Panc1 (cell line): ENCODE measurements at regions not wholly inside any gene's neighbourhood (a gene's known extent, or its start where the extent isn't known, plus 50 kb on each side); places are given as distances from the start of the nearest gene placed in this dataset.

ENCODE experiments used
- ATAC-seq: fragments of 200-7000 bp; cut with Tn5 transposase; 2 replicates; pipeline ENCODE4 v1.9.1; 2020; ENCODE audit warnings: mild to moderate bottlenecking, moderate library complexity
- BruUV-seq: library from RNA; stranded (reverse); fragments of 400-500 nt; replicated peaks from 2 replicates; lab custom pipeline; 2021; lab: Mats Ljungman, UMichigan
- CTCF ChIA-PET: fragments of 300-600 bp; sonication (Branson Sonifier 250); formaldehyde crosslinking; loops from one replicate; lab custom pipeline; 2022; ENCODE audit warnings: antibody characterized with exemption; lab: Charles Lee
- POLR2A ChIA-PET: fragments of 300-600 bp; sonication (Branson Sonifier 250); formaldehyde crosslinking; loops from one replicate; lab custom pipeline; 2022; ENCODE audit warnings: antibody characterized with exemption; lab: Charles Lee
- DNase-seq: peaks from one replicate; pipeline ENCODE4 v3.0.0-alpha.2; 2010; ENCODE audit warnings: low read depth, low spot score
- H3K27ac ChIP-seq: 2 replicates; pipeline ENCODE4 v1.5.1; 2011; ENCODE audit warnings: mild to moderate bottlenecking, low read length, inconsistent platforms
- H3K27me3 ChIP-seq: fragments of 200-500 bp; sonication (Bioruptor generic); 2 replicates; pipeline ENCODE4 v1.6.0; 2014; ENCODE audit warnings: low read length, inconsistent platforms; ENCODE audit not compliant: control insufficient read depth, insufficient read depth
- H3K36me3 ChIP-seq: fragments of 200-500 bp; sonication (Bioruptor generic); 2 replicates; pipeline ENCODE4 v1.5.1; 2014; ENCODE audit warnings: inconsistent platforms, mild to moderate bottlenecking, low read length, moderate library complexity; ENCODE audit not compliant: control insufficient read depth, insufficient read depth
- H3K4me1 ChIP-seq: 2 replicates; pipeline ENCODE4 v1.5.1; 2011; ENCODE audit warnings: inconsistent platforms, mild to moderate bottlenecking, low read length, moderate library complexity; ENCODE audit not compliant: control insufficient read depth, insufficient read depth
- H3K4me3 ChIP-seq, 2 experiments: 2 replicates each; pipeline ENCODE4 v1.5.1; 2011 to 2012; ENCODE audit warnings: low read depth in 2 of 2, low read length in 2 of 2, mild to moderate bottlenecking in 2 of 2, inconsistent platforms in 1 of 2, moderate library complexity in 1 of 2
- H3K9me3 ChIP-seq: fragments of 200-500 bp; sonication (Bioruptor generic); 2 replicates; pipeline ENCODE4 v1.5.1; 2014; ENCODE audit warnings: low read depth, mild to moderate bottlenecking, inconsistent platforms, low read length, moderate library complexity; ENCODE audit not compliant: control insufficient read depth, insufficient read depth
- POLR2AphosphoS5 ChIP-seq: IDR thresholded peaks from 2 replicates; pipeline ENCODE4 v1.6.1; 2012; ENCODE audit warnings: mild to moderate bottlenecking, low read depth, low read length, moderate library complexity
- SIN3A ChIP-seq: IDR thresholded peaks from 2 replicates; pipeline ENCODE4 v1.6.1; 2012; ENCODE audit warnings: low read depth, mild to moderate bottlenecking, low read length, moderate library complexity, borderline replicate concordance; ENCODE audit not compliant: insufficient read depth
- TCF7L2 ChIP-seq: IDR thresholded peaks from 2 replicates; pipeline ENCODE4 v1.6.1; 2011; ENCODE audit warnings: mild to moderate bottlenecking, low read depth, low read length, inconsistent platforms
- in situ Hi-C: cut with HindIII; loops from 2 replicates; pipeline ENCODE4 v1.10.0; 2016; ENCODE audit warnings: low sequenced_read_pairs, low pct_unique_long_range_greater_than_20kb
- intact Hi-C: fragments of 100-400 bp; cut with micrococcal nuclease; formaldehyde crosslinking; loops from one replicate; pipeline ENCODE4 v1.10.0; 2022; ENCODE audit not compliant: unreplicated experiment
- TF ChIP-seq, protein P1 (sequence below): fragments of 450-650 bp; IDR thresholded peaks from 2 replicates; pipeline ENCODE4 v1.5.1; 2017; ENCODE audit warnings: mild to moderate bottlenecking
- TF ChIP-seq, protein P2 (sequence below), 2 experiments: IDR thresholded peaks; 2 replicates each; pipeline ENCODE4 v1.6.1; 2011 to 2012; ENCODE audit warnings: low read depth in 2 of 2, control low read depth in 1 of 2, low read length in 1 of 2, mild to moderate bottlenecking in 1 of 2, moderate library complexity in 1 of 2; ENCODE audit not compliant: insufficient read depth in 1 of 2

DNA sequence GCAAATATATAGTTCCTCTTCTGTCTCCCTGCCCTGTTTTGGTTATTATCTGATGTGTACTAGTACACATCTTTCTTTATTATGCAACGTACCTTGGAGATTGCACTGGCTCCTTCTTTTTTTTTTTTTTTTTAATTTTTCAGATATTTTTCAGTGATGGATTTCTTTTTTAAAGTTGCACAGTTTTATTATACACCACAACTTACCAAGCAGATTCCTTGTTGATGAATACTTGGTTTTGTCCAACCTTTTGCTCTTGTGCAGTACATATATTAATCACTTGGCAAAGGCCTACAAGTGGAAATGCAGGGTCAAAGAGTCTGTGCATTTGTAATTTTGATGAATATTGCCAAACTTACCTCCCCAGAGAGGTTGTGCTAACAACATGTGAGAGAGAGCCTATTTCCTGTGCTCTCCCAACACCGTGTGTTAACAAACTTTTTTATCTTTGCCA, 50.1 kb upstream of the RNF24 start:
- intact Hi-C loops: no loop called here
- TF ChIP-seq, protein P1, sequence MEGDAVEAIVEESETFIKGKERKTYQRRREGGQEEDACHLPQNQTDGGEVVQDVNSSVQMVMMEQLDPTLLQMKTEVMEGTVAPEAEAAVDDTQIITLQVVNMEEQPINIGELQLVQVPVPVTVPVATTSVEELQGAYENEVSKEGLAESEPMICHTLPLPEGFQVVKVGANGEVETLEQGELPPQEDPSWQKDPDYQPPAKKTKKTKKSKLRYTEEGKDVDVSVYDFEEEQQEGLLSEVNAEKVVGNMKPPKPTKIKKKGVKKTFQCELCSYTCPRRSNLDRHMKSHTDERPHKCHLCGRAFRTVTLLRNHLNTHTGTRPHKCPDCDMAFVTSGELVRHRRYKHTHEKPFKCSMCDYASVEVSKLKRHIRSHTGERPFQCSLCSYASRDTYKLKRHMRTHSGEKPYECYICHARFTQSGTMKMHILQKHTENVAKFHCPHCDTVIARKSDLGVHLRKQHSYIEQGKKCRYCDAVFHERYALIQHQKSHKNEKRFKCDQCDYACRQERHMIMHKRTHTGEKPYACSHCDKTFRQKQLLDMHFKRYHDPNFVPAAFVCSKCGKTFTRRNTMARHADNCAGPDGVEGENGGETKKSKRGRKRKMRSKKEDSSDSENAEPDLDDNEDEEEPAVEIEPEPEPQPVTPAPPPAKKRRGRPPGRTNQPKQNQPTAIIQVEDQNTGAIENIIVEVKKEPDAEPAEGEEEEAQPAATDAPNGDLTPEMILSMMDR: no peak
- TF ChIP-seq SIN3A: no peak
- TF ChIP-seq, protein P2, sequence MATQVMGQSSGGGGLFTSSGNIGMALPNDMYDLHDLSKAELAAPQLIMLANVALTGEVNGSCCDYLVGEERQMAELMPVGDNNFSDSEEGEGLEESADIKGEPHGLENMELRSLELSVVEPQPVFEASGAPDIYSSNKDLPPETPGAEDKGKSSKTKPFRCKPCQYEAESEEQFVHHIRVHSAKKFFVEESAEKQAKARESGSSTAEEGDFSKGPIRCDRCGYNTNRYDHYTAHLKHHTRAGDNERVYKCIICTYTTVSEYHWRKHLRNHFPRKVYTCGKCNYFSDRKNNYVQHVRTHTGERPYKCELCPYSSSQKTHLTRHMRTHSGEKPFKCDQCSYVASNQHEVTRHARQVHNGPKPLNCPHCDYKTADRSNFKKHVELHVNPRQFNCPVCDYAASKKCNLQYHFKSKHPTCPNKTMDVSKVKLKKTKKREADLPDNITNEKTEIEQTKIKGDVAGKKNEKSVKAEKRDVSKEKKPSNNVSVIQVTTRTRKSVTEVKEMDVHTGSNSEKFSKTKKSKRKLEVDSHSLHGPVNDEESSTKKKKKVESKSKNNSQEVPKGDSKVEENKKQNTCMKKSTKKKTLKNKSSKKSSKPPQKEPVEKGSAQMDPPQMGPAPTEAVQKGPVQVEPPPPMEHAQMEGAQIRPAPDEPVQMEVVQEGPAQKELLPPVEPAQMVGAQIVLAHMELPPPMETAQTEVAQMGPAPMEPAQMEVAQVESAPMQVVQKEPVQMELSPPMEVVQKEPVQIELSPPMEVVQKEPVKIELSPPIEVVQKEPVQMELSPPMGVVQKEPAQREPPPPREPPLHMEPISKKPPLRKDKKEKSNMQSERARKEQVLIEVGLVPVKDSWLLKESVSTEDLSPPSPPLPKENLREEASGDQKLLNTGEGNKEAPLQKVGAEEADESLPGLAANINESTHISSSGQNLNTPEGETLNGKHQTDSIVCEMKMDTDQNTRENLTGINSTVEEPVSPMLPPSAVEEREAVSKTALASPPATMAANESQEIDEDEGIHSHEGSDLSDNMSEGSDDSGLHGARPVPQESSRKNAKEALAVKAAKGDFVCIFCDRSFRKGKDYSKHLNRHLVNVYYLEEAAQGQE (IDR thresholded peaks at IDR 0.05; ENCODE audit: insufficient read depth in 1 of 2, low read depth in 2 of 2, low read length in 1 of 2): no peak
- TF ChIP-seq TCF7L2: no peak
- TF ChIP-seq POLR2AphosphoS5: no peak
- Histone ChIP-seq H3K36me3 (no peaks in the 10 kb centered on the region), H3K4me1 (0 out of 2 replicates have a peak, but pooled peaks cover 8% of the 10 kb centered on the region), H3K27me3 (no peaks in the 10 kb centered on the region), H3K4me3 (no peak overlapping the region), H3K27ac (no peak overlapping the region; the same call in 1 of the 2 replicates), H3K9me3 (no peaks in the 10 kb centered on the region)
- ChIA-PET POLR2A (interaction anchor here (0.6 kb wide), 1 partner anchor 38 kb away, joined by 4 read pairs; no protein-coding TSS in a partner anchor), CTCF (no interaction called here)
- BruUV-seq: no TSS peak
- DNase-seq (no peak), ATAC-seq (no peak)
- in situ Hi-C loops: no loop called here
